GM12872 (cell line): ENCODE measurements at regions not wholly inside any gene's neighbourhood (a gene's known extent, or its start where the extent isn't known, plus 50 kb on each side); places are given as distances from the start of the nearest gene placed in this dataset.

Source experiments
- CTCF ChIP-seq: IDR thresholded peaks from 3 replicates; pipeline ENCODE4 v1.5.1; 2011; ENCODE audit warnings: low read depth, mild to moderate bottlenecking, low read length, moderate library complexity; ENCODE audit not compliant: insufficient read depth

- TF ChIP-seq CTCF: no peak
Observed at GRCh38 chr4:179116011-179116410, 1673.8 kb upstream of the AGA start.

- TF ChIP-seq CTCF: no peak
Observed at GRCh38 chr4:179116581-179116980, 1674.3 kb upstream of the AGA start.

- no peak for TF ChIP-seq CTCF
Observed at GRCh38 chr4:179123084-179123483, 1680.8 kb upstream of the AGA start.

- TF ChIP-seq CTCF: no peak
Observed at GRCh38 chr4:179124419-179124818, 1682.2 kb upstream of the AGA start.

GRCh38 chr4:179124957-179125356, 1682.7 kb upstream of the AGA start:
- no peak for TF ChIP-seq CTCF

- TF ChIP-seq CTCF: no peak
Observed at GRCh38 chr4:179125870-179126269, 1683.6 kb upstream of the AGA start.

GRCh38 chr4:179128299-179128698, 1686.1 kb upstream of the AGA start:
- no peak for TF ChIP-seq CTCF

GRCh38 chr4:179130122-179130714, 1688.0 kb upstream of the AGA start:
- no peak for TF ChIP-seq CTCF
